OCI-LY1 (cell line): ENCODE measurements at regions not wholly inside any gene's neighbourhood (a gene's known extent, or its start where the extent isn't known, plus 50 kb on each side); places are given as distances from the start of the nearest gene placed in this dataset.

Experiments used
- H2AFZ ChIP-seq: fragments of 200-600 bp; sonication (generic), shearing (Covaris generic); 2 replicates; pipeline ENCODE4 v1.6.0; 2014; ENCODE audit warnings: antibody characterized with exemption, mild to moderate bottlenecking, low read length
- H3F3A ChIP-seq: fragments of 200-600 bp; sonication (generic), shearing (Covaris generic); 2 replicates; pipeline ENCODE4 v1.6.0; 2014; ENCODE audit warnings: mild to moderate bottlenecking, antibody characterized with exemption, low read length, moderate library complexity; ENCODE audit not compliant: insufficient read depth
- H3K27ac ChIP-seq: fragments of 200-600 bp; sonication (generic); 2 replicates; pipeline ENCODE4 v1.5.1; 2014; ENCODE audit warnings: low read length, mixed run types, mild to moderate bottlenecking, low read depth; ENCODE audit not compliant: poor library complexity, severe bottlenecking
- H3K27me3 ChIP-seq: fragments of 200-600 bp; sonication (generic); 2 replicates; pipeline ENCODE4 v1.6.0; 2014; ENCODE audit warnings: antibody characterized with exemption, mild to moderate bottlenecking, low read length, moderate library complexity; ENCODE audit not compliant: insufficient read depth
- H3K36me3 ChIP-seq: fragments of 200-600 bp; sonication (generic); 2 replicates; pipeline ENCODE4 v1.6.1; 2014; ENCODE audit warnings: mild to moderate bottlenecking, antibody characterized with exemption, low read length, moderate library complexity, mixed read lengths; ENCODE audit not compliant: insufficient read depth
- H3K4me1 ChIP-seq: fragments of 200-600 bp; sonication (generic); 2 replicates; pipeline ENCODE4 v1.5.1; 2014; ENCODE audit warnings: mild to moderate bottlenecking, low read length, moderate library complexity; ENCODE audit not compliant: insufficient read depth, severe bottlenecking
- H3K4me2 ChIP-seq: fragments of 200-600 bp; sonication (generic), shearing (Covaris generic); 2 replicates; pipeline ENCODE4 v1.6.1; 2014; ENCODE audit warnings: low read length
- H3K4me3 ChIP-seq: fragments of 200-600 bp; sonication (generic); 2 replicates; pipeline ENCODE4 v1.5.1; 2014; ENCODE audit warnings: low read length, low read depth, mild to moderate bottlenecking, mixed read lengths; ENCODE audit not compliant: poor library complexity, severe bottlenecking
- H3K79me2 ChIP-seq: fragments of 200-600 bp; shearing (Covaris generic); 2 replicates; pipeline ENCODE4 v1.6.1; 2016; ENCODE audit warnings: mixed run types, low read length, mixed read lengths; ENCODE audit not compliant: insufficient read depth
- H3K9ac ChIP-seq: fragments of 200-600 bp; sonication (generic), shearing (Covaris generic); 2 replicates; pipeline ENCODE4 v1.6.1; 2014; ENCODE audit warnings: mild to moderate bottlenecking, low read length, mixed read lengths
- H3K9me2 ChIP-seq: fragments of 200-600 bp; sonication (generic), shearing (Covaris generic); 2 replicates; pipeline ENCODE4 v1.6.1; 2014; ENCODE audit warnings: low read depth, mild to moderate bottlenecking, low read length, mixed read lengths
- H3K9me3 ChIP-seq: fragments of 200-600 bp; shearing (Covaris generic); 2 replicates; pipeline ENCODE4 v1.6.1; 2014; ENCODE audit warnings: low read length, mixed read lengths
- H4K20me1 ChIP-seq: fragments of 200-600 bp; sonication (generic), shearing (Covaris generic); 2 replicates; pipeline ENCODE4 v1.6.0; 2016; ENCODE audit warnings: mild to moderate bottlenecking, low read length; ENCODE audit not compliant: insufficient read depth
- CTCF ChIP-seq: fragments of 200-600 bp; sonication (generic), shearing (Covaris generic); IDR thresholded peaks from 2 replicates; pipeline ENCODE4 v1.5.1; 2017; ENCODE audit warnings: mild to moderate bottlenecking, antibody characterized with exemption, low read length, moderate library complexity, mixed read lengths
- EZH2 ChIP-seq: fragments of 200-600 bp; sonication (generic), shearing (Covaris generic); IDR thresholded peaks from 2 replicates; pipeline ENCODE4 v1.8.0; 2017; ENCODE audit warnings: borderline replicate concordance, mixed run types, mild to moderate bottlenecking, antibody characterized with exemption, low read length, moderate library complexity, mixed read lengths

DNA sequence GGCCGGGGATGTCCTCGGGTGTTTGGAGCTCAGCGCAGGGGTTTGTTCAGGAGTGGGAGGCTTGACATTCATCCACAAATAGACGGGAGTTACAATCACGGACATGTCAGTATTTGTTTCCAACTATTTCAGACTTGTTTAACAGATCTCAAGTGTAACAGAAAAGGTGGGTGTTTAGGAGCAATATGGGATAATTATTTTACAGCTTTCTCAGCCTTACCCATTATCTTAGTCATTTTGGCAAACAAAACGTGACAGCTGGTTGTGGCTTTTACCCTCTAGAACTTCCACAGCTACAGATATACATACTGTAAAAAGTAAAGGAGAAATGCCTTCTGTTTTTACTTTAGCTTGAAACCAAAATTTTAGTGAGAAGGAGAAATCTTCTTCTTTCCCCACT is 178.7 kb upstream of the TMEM45B start:
- Histone ChIP-seq H3K4me2 (no peak overlapping the region), H3K9ac (no peak overlapping the region), H3K9me2 (no peaks in the 10 kb centered on the region), H3F3A (no peaks in the 10 kb centered on the region), H3K27ac (no peak overlapping the region), H3K79me2 (no peaks in the 10 kb centered on the region), H3K27me3 (no peaks in the 10 kb centered on the region), H2AFZ (no peak overlapping the region), H3K4me1 (no peaks in the 10 kb centered on the region), H3K4me3 (no peak overlapping the region), H4K20me1 (no peaks in the 10 kb centered on the region), H3K36me3 (no peaks in the 10 kb centered on the region), H3K9me3 (no peaks in the 10 kb centered on the region)
- TF ChIP-seq EZH2 (no peak), CTCF (no peak)

DNA sequence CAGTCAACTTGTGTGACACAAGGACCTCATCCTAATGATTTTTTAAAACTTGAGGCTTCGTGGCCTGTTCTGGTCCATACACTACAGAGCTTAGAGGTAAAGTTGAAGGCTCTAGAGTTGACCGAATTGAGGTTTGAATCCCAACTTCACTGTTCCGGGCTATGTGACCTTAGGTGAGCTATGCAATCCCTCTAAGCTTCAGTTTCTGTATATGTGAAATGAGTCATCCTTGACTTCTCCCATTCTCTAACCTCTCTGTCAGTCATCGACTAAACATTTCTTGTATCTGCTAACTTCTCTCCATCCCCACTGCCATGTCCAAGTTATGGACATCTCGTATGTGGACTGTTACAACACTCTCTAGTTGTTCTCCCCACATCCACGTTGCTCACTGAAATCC is 178.2 kb upstream of the TMEM45B start:
- TF ChIP-seq CTCF (no peak), EZH2 (no peak)
- H3K4me1 ChIP-seq = no peaks in the 10 kb centered on the region
- no peak overlapping the region for H3K4me2 ChIP-seq
- no peaks in the 10 kb centered on the region for H3K9me2 ChIP-seq
- no peaks in the 10 kb centered on the region for H3K79me2 ChIP-seq
- H3K9ac ChIP-seq = no peak overlapping the region
- H3K27ac ChIP-seq = no peak overlapping the region
- H4K20me1 ChIP-seq = no peaks in the 10 kb centered on the region
- H3F3A ChIP-seq = no peaks in the 10 kb centered on the region
- no peak overlapping the region for H2AFZ ChIP-seq
- no peak overlapping the region for H3K4me3 ChIP-seq
- H3K27me3 ChIP-seq = no peaks in the 10 kb centered on the region
- H3K36me3 ChIP-seq = no peaks in the 10 kb centered on the region
- H3K9me3 ChIP-seq = no peaks in the 10 kb centered on the region

DNA sequence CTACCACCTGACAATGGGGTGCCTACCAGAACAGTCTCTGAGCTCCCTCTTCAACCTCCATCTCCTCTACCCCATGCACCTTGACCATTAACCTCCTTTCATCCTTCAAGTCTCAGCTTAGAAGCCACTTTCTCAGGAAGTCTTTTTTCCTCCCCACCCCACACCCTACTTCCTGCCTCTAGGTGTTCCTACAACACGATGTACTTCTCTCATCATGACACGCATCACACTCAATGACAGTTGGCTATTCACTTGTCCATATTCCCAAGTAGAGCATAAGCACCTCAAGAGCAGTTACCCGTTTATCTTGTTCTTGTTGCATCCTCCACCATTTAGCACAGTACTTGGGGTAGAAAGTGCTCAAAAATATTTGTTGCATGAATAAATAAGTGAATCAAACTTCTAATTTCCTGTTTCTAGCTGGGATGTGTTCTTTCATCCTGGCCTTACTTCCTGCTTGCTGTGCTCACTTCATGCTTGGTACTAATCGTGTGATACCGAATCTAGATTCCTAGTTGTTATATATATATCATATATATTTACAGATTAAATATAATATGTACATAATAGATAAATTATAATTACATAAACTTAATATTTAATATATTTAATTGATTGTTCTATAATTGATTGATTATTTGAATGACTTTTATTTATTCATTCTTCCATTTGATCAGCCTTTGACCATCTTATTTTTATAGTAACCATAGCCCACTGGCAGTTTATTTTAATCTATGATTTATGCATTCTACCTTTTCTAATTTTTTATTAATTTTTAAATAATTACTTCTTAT is 177.5 kb upstream of the TMEM45B start:
- H3K9me3 ChIP-seq = no peaks in the 10 kb centered on the region
- no peak overlapping the region for H2AFZ ChIP-seq
- H3F3A ChIP-seq = no peaks in the 10 kb centered on the region
- H3K4me3 ChIP-seq = no peak overlapping the region
- TF ChIP-seq CTCF = no peak
- no peak for TF ChIP-seq EZH2
- no peaks in the 10 kb centered on the region for H3K9me2 ChIP-seq
- H3K27ac ChIP-seq = no peak overlapping the region
- H3K9ac ChIP-seq = no peak overlapping the region
- H3K4me2 ChIP-seq = no peak overlapping the region
- H3K27me3 ChIP-seq = no peaks in the 10 kb centered on the region
- H4K20me1 ChIP-seq = no peaks in the 10 kb centered on the region
- H3K79me2 ChIP-seq = no peaks in the 10 kb centered on the region
- no peaks in the 10 kb centered on the region for H3K4me1 ChIP-seq
- no peaks in the 10 kb centered on the region for H3K36me3 ChIP-seq
